ENCODE measurements at regions not wholly inside any gene's neighbourhood (a gene's known extent, or its start where the extent isn't known, plus 50 kb on each side); places are given as distances from the start of the nearest gene placed in this dataset.

DNA sequence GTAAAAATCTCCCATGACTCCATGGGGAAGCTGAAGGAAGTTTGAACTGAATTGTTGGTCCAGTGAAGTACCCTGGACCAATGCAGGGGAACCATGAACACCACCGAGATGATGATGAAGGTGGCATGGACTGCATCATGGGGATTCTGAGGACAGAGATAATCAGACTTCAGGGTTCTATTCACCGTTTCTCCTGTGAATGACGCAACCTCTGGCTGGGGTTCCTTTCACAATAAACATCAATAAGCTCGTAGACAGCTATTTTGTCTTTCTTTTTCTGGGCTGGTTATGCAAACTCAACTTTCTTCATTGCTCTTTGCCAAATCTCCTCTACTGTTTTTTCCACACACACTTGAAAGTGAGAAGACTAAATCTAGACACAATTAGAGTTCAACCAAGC is 87.9 kb upstream of the NKX2-2 start:
- H3K4me1 ChIP-seq (ENCODE audit: control insufficient read depth in 1 of 2, extremely low read depth in 1 of 2, insufficient read depth in 2 of 2, low read length in 2 of 2): no peaks in the 10 kb centered on the region
- H3K9me3 ChIP-seq: no peaks in the 10 kb centered on the region
- Mint-ChIP-seq H3K27ac (no peak overlapping the region), H3K4me3 (no peak overlapping the region), H3K9me3 (peaks cover 16 to 26% (median 20%) of the 10 kb centered on the region in 3 donors), H3K4me1 (no peaks in the 10 kb centered on the region), H3K27me3 (peaks cover 4 to 18% of the 10 kb centered on the region in 2 donors), H3K36me3 (peaks cover 9% of the 10 kb centered on the region)
- no peaks in the 10 kb centered on the region for H3K27me3 ChIP-seq (replicated peaks in 1 of 2; ENCODE audit: control insufficient read depth in 2 of 2, extremely low read depth in 1 of 2, insufficient read depth in 2 of 2, low read length in 1 of 2)
- no peak overlapping the region for H3K4me3 ChIP-seq (ENCODE audit: control insufficient read depth in 1 of 2, extremely low read depth in 1 of 2, low read length in 1 of 2)
- ChIA-PET CTCF (no interaction called here), POLR2A (interaction anchor here in 1 of 2 donors (0.5 kb wide), 1 partner anchor 21 kb away, joined by 3 read pairs; no protein-coding TSS in a partner anchor)
- ATAC-seq (replicated peaks in 1 of 4) (no peak), DNase-seq (no peak)
- WGBS (ENCODE audit: insufficient coverage): 83% methylated on average over 3 of the region's 4 CpGs
- no peak overlapping the region for H3K27ac ChIP-seq (ENCODE audit: low read length)
- no peaks in the 10 kb centered on the region for H3K36me3 ChIP-seq (ENCODE audit: control insufficient read depth in 2 of 2, extremely low read depth in 1 of 2, insufficient read depth in 1 of 2, low read length in 1 of 2)

DNA sequence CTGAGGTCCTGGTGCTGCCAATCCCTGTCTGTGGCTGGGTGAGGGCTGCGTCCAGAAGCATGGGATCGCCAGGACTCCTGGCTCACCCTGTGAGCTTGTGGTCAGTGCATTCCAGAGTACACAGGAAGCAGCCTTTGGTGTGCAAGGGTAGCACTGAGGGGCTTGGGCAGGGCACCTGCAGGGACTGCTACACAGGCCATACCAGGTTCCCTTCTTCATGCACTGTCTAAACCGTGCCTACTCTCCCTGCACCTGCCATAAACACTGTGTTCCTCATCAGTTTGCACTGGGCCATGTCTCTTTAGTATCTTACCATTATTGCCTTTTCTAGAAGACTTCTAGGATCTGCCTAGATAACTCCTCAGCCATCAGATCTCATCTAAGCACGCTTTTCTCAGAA is 72.8 kb upstream of the NKX2-2 start:
- H3K27ac ChIP-seq (ENCODE audit: low read length): no peak overlapping the region
- H3K4me3 ChIP-seq (ENCODE audit: control insufficient read depth in 1 of 2, extremely low read depth in 1 of 2, low read length in 1 of 2): no peak overlapping the region
- no peaks in the 10 kb centered on the region for H3K9me3 Mint-ChIP-seq
- no peaks in the 10 kb centered on the region for H3K36me3 Mint-ChIP-seq
- no peak overlapping the region for H3K4me3 Mint-ChIP-seq
- WGBS (ENCODE audit: insufficient coverage): 68% methylated on average over 4 of the region's 4 CpGs
- DNase-seq: no peak
- H3K36me3 ChIP-seq (ENCODE audit: control insufficient read depth in 2 of 2, extremely low read depth in 1 of 2, insufficient read depth in 1 of 2, low read length in 1 of 2): no peaks in the 10 kb centered on the region
- H3K27me3 ChIP-seq (replicated peaks in 1 of 2; ENCODE audit: control insufficient read depth in 2 of 2, extremely low read depth in 1 of 2, insufficient read depth in 2 of 2, low read length in 1 of 2): peaks cover 0 to 8% of the 10 kb centered on the region in 2 experiments
- no peak overlapping the region for H3K27ac Mint-ChIP-seq
- POLR2A ChIA-PET: no interaction called here
- no peak for ATAC-seq (replicated peaks in 1 of 4)
- CTCF ChIA-PET: no interaction called here
- H3K4me1 ChIP-seq (ENCODE audit: control insufficient read depth in 1 of 2, extremely low read depth in 1 of 2, insufficient read depth in 2 of 2, low read length in 2 of 2): no peaks in the 10 kb centered on the region
- peaks cover 21 to 32% of the 10 kb centered on the region in 2 donors for H3K27me3 Mint-ChIP-seq
- no peaks in the 10 kb centered on the region for H3K4me1 Mint-ChIP-seq
- no peaks in the 10 kb centered on the region for H3K9me3 ChIP-seq

DNA sequence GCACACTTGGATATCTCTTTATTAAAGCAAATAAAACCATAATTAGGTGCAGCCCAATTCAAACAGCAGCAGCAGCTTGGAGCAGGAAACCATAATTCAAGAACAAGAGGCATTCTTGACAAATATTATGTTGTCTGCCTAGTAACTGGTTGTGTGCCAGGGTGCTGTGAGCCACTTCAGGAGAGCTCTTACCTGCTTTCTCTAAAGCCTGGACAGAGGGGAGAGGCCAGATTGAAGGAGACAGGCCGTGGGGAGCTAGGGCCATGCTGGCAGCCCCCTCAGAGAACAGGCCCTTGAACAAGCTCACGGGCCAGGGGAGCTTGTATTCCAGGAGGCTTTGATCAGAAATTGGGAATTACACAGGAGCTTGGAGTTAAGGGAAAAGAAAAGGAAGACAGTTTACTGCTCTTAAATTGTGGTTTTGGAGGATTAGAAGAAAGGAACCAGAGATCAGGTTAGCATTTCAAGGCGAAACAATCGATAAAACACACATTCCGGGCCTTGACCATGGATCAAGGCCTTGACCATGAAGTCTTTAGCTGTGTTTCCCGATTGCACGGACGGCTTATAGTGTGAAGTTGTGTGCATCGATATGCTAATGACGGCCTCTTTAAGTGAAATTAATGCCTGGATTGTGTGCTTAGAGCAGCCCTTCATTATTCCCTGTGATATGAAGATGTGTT is 69.8 kb upstream of the NKX2-2 start:
- no peaks in the 10 kb centered on the region for H3K9me3 ChIP-seq
- no peaks in the 10 kb centered on the region for H3K4me1 Mint-ChIP-seq
- no peak overlapping the region for H3K27ac ChIP-seq (ENCODE audit: low read length)
- no peak overlapping the region for H3K27ac Mint-ChIP-seq
- no peak for ATAC-seq (replicated peaks in 1 of 4)
- POLR2A ChIA-PET: no interaction called here
- peaks cover 4 to 8% of the 10 kb centered on the region in 2 experiments for H3K27me3 ChIP-seq (replicated peaks in 1 of 2; ENCODE audit: control insufficient read depth in 2 of 2, extremely low read depth in 1 of 2, insufficient read depth in 2 of 2, low read length in 1 of 2)
- 77% methylated on average over 5 of the region's 10 CpGs for WGBS (ENCODE audit: insufficient coverage)
- peaks cover 33 to 45% of the 10 kb centered on the region in 2 donors for H3K27me3 Mint-ChIP-seq
- no peaks in the 10 kb centered on the region for H3K36me3 Mint-ChIP-seq
- H3K4me3 Mint-ChIP-seq: no peak overlapping the region
- no peaks in the 10 kb centered on the region for H3K4me1 ChIP-seq (ENCODE audit: control insufficient read depth in 1 of 2, extremely low read depth in 1 of 2, insufficient read depth in 2 of 2, low read length in 2 of 2)
- no peak for DNase-seq
- no peaks in the 10 kb centered on the region for H3K9me3 Mint-ChIP-seq
- no peaks in the 10 kb centered on the region for H3K36me3 ChIP-seq (ENCODE audit: control insufficient read depth in 2 of 2, extremely low read depth in 1 of 2, insufficient read depth in 1 of 2, low read length in 1 of 2)
- H3K4me3 ChIP-seq (ENCODE audit: control insufficient read depth in 1 of 2, extremely low read depth in 1 of 2, low read length in 1 of 2): no peak overlapping the region
- CTCF ChIA-PET: interaction anchor here in 1 of 2 donors (1.2 kb wide), 1 partner anchor 12 kb away, joined by 4 read pairs; no protein-coding TSS in a partner anchor

DNA sequence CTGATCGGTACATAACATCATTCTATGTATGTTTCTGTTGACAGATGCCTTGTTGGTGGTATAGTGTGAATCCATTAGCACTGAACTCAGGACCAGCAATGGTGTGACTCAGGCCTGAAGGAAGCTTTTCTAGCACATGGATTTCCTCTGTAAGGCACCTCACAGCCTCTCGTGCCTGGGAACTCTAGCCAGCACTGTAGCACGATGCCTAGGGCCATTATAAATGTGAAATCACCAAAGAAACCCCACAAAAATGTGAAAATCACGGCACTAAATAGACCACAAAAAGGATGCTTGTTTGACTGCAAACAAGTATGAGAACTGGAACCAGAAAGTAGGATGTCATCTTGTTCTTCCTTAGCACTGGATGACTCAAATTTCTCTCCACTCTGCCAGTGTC is 63.7 kb upstream of the NKX2-2 start:
- Mint-ChIP-seq H3K9me3 (no peaks in the 10 kb centered on the region), H3K4me1 (no peaks in the 10 kb centered on the region), H3K27me3 (peaks cover 18 to 49% of the 10 kb centered on the region in 2 donors), H3K4me3 (no peak overlapping the region), H3K27ac (no peak overlapping the region), H3K36me3 (no peaks in the 10 kb centered on the region)
- Histone ChIP-seq H3K4me1 (ENCODE audit: control insufficient read depth in 1 of 2, extremely low read depth in 1 of 2, insufficient read depth in 2 of 2, low read length in 2 of 2) (no peaks in the 10 kb centered on the region), H3K4me3 (ENCODE audit: control insufficient read depth in 1 of 2, extremely low read depth in 1 of 2, low read length in 1 of 2) (no peak overlapping the region), H3K36me3 (ENCODE audit: control insufficient read depth in 2 of 2, extremely low read depth in 1 of 2, insufficient read depth in 1 of 2, low read length in 1 of 2) (no peaks in the 10 kb centered on the region), H3K27me3 (replicated peaks in 1 of 2; ENCODE audit: control insufficient read depth in 2 of 2, extremely low read depth in 1 of 2, insufficient read depth in 2 of 2, low read length in 1 of 2) (peaks cover 4 to 12% of the 10 kb centered on the region in 2 experiments), H3K27ac (ENCODE audit: low read length) (no peak overlapping the region), H3K9me3 (no peaks in the 10 kb centered on the region)
- 47% methylated on average over 3 of the region's 4 CpGs for WGBS (ENCODE audit: insufficient coverage)
- DNase-seq (no peak), ATAC-seq (replicated peaks in 1 of 4) (no peak)
- ChIA-PET POLR2A (no interaction called here), CTCF (interaction anchor here in 1 of 2 donors (1.0 kb wide), 1 partner anchor 73 kb away, joined by 3 read pairs; no protein-coding TSS in a partner anchor)

DNA sequence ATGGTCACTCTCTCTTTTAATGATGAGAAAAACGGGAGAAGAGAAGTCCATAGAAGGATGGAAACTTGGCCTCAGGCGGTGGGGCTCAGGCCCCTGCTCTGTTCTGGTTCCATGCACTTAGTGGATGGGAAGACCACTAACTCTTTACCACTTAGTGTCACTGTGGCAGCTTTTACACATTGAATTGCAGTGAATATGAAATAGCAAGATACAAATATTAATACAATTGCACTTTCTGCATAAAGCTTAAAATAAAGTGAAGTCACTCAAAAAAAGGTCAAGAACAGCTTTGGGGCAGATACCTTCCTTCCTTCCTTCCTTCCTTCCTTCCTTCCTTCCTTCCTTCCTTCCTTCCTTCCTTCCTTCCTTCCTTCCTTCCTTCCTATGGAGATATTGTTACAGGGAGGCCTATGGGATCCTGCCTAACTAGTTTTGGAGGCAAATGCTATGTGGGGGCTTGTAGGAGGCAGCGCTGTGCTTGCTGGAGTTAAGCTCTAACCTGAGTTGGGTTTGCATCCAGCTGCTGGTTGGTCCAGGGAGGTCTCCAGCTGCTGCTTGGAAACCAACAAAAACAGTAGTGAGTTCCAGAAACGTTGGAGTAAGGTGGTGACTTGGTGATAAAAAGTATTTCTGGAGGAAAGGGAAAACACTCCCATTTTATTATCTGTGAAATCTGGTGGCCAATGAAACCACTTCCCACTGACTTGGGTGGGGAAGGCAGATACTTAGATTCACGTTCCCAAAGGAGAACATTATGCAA is 62.3 kb upstream of the NKX2-2 start:
- H3K27ac Mint-ChIP-seq: no peak overlapping the region
- Histone ChIP-seq H3K36me3 (ENCODE audit: control insufficient read depth in 2 of 2, extremely low read depth in 1 of 2, insufficient read depth in 1 of 2, low read length in 1 of 2) (no peaks in the 10 kb centered on the region), H3K4me1 (ENCODE audit: control insufficient read depth in 1 of 2, extremely low read depth in 1 of 2, insufficient read depth in 2 of 2, low read length in 2 of 2) (peaks cover 0 to 4% of the 10 kb centered on the region in 2 experiments), H3K27me3 (replicated peaks in 1 of 2; ENCODE audit: control insufficient read depth in 2 of 2, extremely low read depth in 1 of 2, insufficient read depth in 2 of 2, low read length in 1 of 2) (peaks cover 3 to 12% of the 10 kb centered on the region in 2 experiments), H3K4me3 (ENCODE audit: control insufficient read depth in 1 of 2, extremely low read depth in 1 of 2, low read length in 1 of 2) (no peak overlapping the region), H3K9me3 (no peaks in the 10 kb centered on the region), H3K27ac (ENCODE audit: low read length) (no peak overlapping the region)
- ChIA-PET POLR2A (no interaction called here), CTCF (interaction anchor here in 1 of 2 donors (0.7 kb wide), 1 partner anchor 56 kb away, joined by 3 read pairs; no protein-coding TSS in a partner anchor)
- no peaks in the 10 kb centered on the region for H3K9me3 Mint-ChIP-seq
- H3K27me3 Mint-ChIP-seq: peaks cover 16 to 43% of the 10 kb centered on the region in 2 donors
- no peak for DNase-seq
- ATAC-seq (replicated peaks in 1 of 4): no peak
- no peak overlapping the region for H3K4me3 Mint-ChIP-seq
- 92% methylated on average over 1 of the region's 5 CpGs for WGBS (ENCODE audit: insufficient coverage)
- peaks cover 0 to under 1% (median under 1%) of the 10 kb centered on the region in 3 donors for H3K4me1 Mint-ChIP-seq
- no peaks in the 10 kb centered on the region for H3K36me3 Mint-ChIP-seq

DNA sequence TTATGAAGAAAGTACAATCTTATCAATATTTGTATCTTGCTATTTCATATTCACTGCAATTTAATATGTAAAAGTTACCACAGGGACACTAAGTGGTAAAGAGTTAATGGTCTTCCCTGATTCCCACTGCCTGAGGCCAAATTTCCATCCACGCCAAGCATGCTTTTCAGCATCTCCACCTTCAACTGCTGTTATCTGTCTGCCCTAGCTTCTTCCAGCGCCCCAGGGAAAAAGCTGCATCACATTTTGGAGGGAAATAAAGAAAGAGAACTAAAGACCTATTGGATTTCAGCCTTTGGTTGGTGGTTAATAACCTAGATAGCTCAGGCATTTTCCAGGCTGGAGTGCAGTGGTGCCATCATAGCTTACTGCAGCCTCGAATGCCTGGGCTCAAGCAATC is 61.3 kb upstream of the NKX2-2 start:
- Mint-ChIP-seq H3K27me3 (peaks cover 7 to 33% of the 10 kb centered on the region in 2 donors), H3K9me3 (no peaks in the 10 kb centered on the region), H3K4me1 (peaks cover 0 to 8% (median 4%) of the 10 kb centered on the region in 3 donors), H3K27ac (no peak overlapping the region), H3K36me3 (no peaks in the 10 kb centered on the region), H3K4me3 (no peak overlapping the region)
- H3K27ac ChIP-seq (ENCODE audit: low read length): no peak overlapping the region
- no peak overlapping the region for H3K4me3 ChIP-seq (ENCODE audit: control insufficient read depth in 1 of 2, extremely low read depth in 1 of 2, low read length in 1 of 2)
- ATAC-seq (replicated peaks in 1 of 4) (no peak), DNase-seq (no peak)
- peaks cover 0 to 4% of the 10 kb centered on the region in 2 experiments for H3K4me1 ChIP-seq (ENCODE audit: control insufficient read depth in 1 of 2, extremely low read depth in 1 of 2, insufficient read depth in 2 of 2, low read length in 2 of 2)
- H3K27me3 ChIP-seq (replicated peaks in 1 of 2; ENCODE audit: control insufficient read depth in 2 of 2, extremely low read depth in 1 of 2, insufficient read depth in 2 of 2, low read length in 1 of 2): peaks cover 0 to 12% of the 10 kb centered on the region in 2 experiments
- CTCF ChIA-PET: interaction anchor here (0.8 to 1.0 kb wide), 2 partner anchors 46 to 47 kb away, joined by 3 to 4 read pairs; no protein-coding TSS in a partner anchor
- H3K36me3 ChIP-seq (ENCODE audit: control insufficient read depth in 2 of 2, extremely low read depth in 1 of 2, insufficient read depth in 1 of 2, low read length in 1 of 2): no peaks in the 10 kb centered on the region
- POLR2A ChIA-PET: no interaction called here
- no peaks in the 10 kb centered on the region for H3K9me3 ChIP-seq
- 33% methylated on average over 1 of the region's 3 CpGs for WGBS (ENCODE audit: insufficient coverage)
